Neural progenitor cell (in vitro differentiated cells): ENCODE measurements at regions not wholly inside any gene's neighbourhood (a gene's known extent, or its start where the extent isn't known, plus 50 kb on each side); places are given as distances from the start of the nearest gene placed in this dataset.

Experiments used
- DNase-seq: peaks from one replicate; pipeline ENCODE4 v3.0.0-alpha.2; 2016; ENCODE audit warnings: low spot score
- H2AFZ ChIP-seq: fragments of 200-600 bp; sonication (generic); replicated peaks from 2 replicates; pipeline ENCODE4 v1.6.1; 2016; ENCODE audit warnings: antibody characterized with exemption
- H3F3A ChIP-seq: fragments of 200-600 bp; sonication (generic); 2 replicates; pipeline ENCODE4 v1.6.1; 2016; ENCODE audit warnings: antibody characterized with exemption, low read depth
- H3K27ac ChIP-seq: fragments of 200-600 bp; sonication (generic); 2 replicates; pipeline ENCODE4 v1.5.1; 2016; ENCODE audit warnings: mild to moderate bottlenecking
- H3K27me3 ChIP-seq: fragments of 200-600 bp; sonication (generic); 2 replicates; pipeline ENCODE4 v1.6.1; 2016; ENCODE audit warnings: mild to moderate bottlenecking, moderate library complexity
- H3K36me3 ChIP-seq: fragments of 200-600 bp; sonication (generic); 2 replicates; pipeline ENCODE4 v1.5.1; 2016
- H3K4me1 ChIP-seq: fragments of 200-600 bp; sonication (generic); 2 replicates; pipeline ENCODE4 v1.6.1; 2016; ENCODE audit warnings: mixed run types
- H3K4me2 ChIP-seq: fragments of 200-600 bp; sonication (generic); 2 replicates; pipeline ENCODE4 v1.6.1; 2016
- H3K4me3 ChIP-seq: fragments of 200-600 bp; sonication (generic); 2 replicates; pipeline ENCODE4 v1.5.1; 2016
- H3K79me2 ChIP-seq: fragments of 200-600 bp; sonication (generic); 2 replicates; pipeline ENCODE4 v1.6.1; 2016; ENCODE audit warnings: low read depth
- H3K9ac ChIP-seq: fragments of 200-600 bp; sonication (generic); 2 replicates; pipeline ENCODE4 v1.6.1; 2016
- H3K9me3 ChIP-seq: fragments of 200-600 bp; sonication (generic); 2 replicates; pipeline ENCODE4 v1.5.1; 2016; ENCODE audit warnings: low read depth
- H4K20me1 ChIP-seq: fragments of 200-600 bp; sonication (generic); 2 replicates; pipeline ENCODE4 v1.6.1; 2016; ENCODE audit warnings: low read depth
- H3K27ac Mint-ChIP-seq: 3 replicates; pipeline ENCODE4 v1.8.0; 2021; ENCODE audit warnings: mixed read lengths
- H3K27me3 Mint-ChIP-seq: 2 replicates; pipeline ENCODE4 v1.8.0; 2022; ENCODE audit warnings: low read depth, mild to moderate bottlenecking, inconsistent platforms, moderate library complexity, mixed read lengths; ENCODE audit not compliant: insufficient read depth
- H3K36me3 Mint-ChIP-seq: 3 replicates; pipeline ENCODE4 v1.8.0; 2021; ENCODE audit warnings: mixed read lengths
- H3K4me1 Mint-ChIP-seq: 3 replicates; pipeline ENCODE4 v1.8.0; 2021; ENCODE audit warnings: mixed read lengths
- H3K4me3 Mint-ChIP-seq: 3 replicates; pipeline ENCODE4 v1.8.0; 2021; ENCODE audit warnings: mild to moderate bottlenecking, moderate library complexity, mixed read lengths
- H3K9me3 Mint-ChIP-seq: 3 replicates; pipeline ENCODE4 v1.8.0; 2020; ENCODE audit warnings: mixed read lengths
- EZH2 ChIP-seq: fragments of 200-600 bp; sonication (generic); IDR thresholded peaks from 2 replicates; pipeline ENCODE4 v1.6.1; 2017; ENCODE audit warnings: antibody characterized with exemption, mild to moderate bottlenecking, moderate library complexity
- EZH2phosphoT487 ChIP-seq: fragments of 200-600 bp; sonication (generic); IDR thresholded peaks from 2 replicates; pipeline ENCODE4 v1.6.1; 2017; ENCODE audit warnings: antibody characterized with exemption
- TF ChIP-seq, protein P1 (sequence below): fragments of 200-600 bp; sonication (generic); IDR thresholded peaks from 2 replicates; pipeline ENCODE4 v1.5.1; 2017; ENCODE audit warnings: antibody characterized with exemption, mild to moderate bottlenecking

- TF ChIP-seq, protein P1, sequence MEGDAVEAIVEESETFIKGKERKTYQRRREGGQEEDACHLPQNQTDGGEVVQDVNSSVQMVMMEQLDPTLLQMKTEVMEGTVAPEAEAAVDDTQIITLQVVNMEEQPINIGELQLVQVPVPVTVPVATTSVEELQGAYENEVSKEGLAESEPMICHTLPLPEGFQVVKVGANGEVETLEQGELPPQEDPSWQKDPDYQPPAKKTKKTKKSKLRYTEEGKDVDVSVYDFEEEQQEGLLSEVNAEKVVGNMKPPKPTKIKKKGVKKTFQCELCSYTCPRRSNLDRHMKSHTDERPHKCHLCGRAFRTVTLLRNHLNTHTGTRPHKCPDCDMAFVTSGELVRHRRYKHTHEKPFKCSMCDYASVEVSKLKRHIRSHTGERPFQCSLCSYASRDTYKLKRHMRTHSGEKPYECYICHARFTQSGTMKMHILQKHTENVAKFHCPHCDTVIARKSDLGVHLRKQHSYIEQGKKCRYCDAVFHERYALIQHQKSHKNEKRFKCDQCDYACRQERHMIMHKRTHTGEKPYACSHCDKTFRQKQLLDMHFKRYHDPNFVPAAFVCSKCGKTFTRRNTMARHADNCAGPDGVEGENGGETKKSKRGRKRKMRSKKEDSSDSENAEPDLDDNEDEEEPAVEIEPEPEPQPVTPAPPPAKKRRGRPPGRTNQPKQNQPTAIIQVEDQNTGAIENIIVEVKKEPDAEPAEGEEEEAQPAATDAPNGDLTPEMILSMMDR, result no peak
- TF ChIP-seq EZH2phosphoT487 (no peak), EZH2 (no peak)
- no peak overlapping the region for H3K27ac Mint-ChIP-seq
- no peaks in the 10 kb centered on the region for H3K27me3 Mint-ChIP-seq
Observed at GRCh38 chr4:104751468-104751867, 256.8 kb upstream of the CXXC4 start.

GRCh38 chr4:104752337-104752736, 257.6 kb upstream of the CXXC4 start:
- Histone ChIP-seq H3K79me2 (no peaks in the 10 kb centered on the region), H3K9ac (no peak overlapping the region), H3K4me2 (no peak overlapping the region), H4K20me1 (no peaks in the 10 kb centered on the region), H3K4me3 (no peak overlapping the region), H3K36me3 (no peaks in the 10 kb centered on the region), H3K27me3 (no peaks in the 10 kb centered on the region), H3F3A (no peaks in the 10 kb centered on the region), H2AFZ (no peak overlapping the region), H3K27ac (no peak overlapping the region), H3K4me1 (peaks cover 8% of the 10 kb centered on the region), H3K9me3 (no peaks in the 10 kb centered on the region)
- H3K4me3 Mint-ChIP-seq, result no peak overlapping the region
- H3K4me1 Mint-ChIP-seq, result peaks cover 7% of the 10 kb centered on the region
- TF ChIP-seq, protein P1, result no peak
- TF ChIP-seq EZH2phosphoT487 (no peak), EZH2 (no peak)
- no peaks in the 10 kb centered on the region for H3K27me3 Mint-ChIP-seq
- no peak overlapping the region for H3K27ac Mint-ChIP-seq
- no peaks in the 10 kb centered on the region for H3K36me3 Mint-ChIP-seq
- no peaks in the 10 kb centered on the region for H3K9me3 Mint-ChIP-seq
- no peak for DNase-seq

More at GRCh38 chr4:104751468-104751867, 256.8 kb upstream of the CXXC4 start:
- Histone ChIP-seq H4K20me1 (no peaks in the 10 kb centered on the region), H3K4me2 (no peak overlapping the region), H3F3A (no peaks in the 10 kb centered on the region), H3K36me3 (no peaks in the 10 kb centered on the region), H3K79me2 (no peaks in the 10 kb centered on the region), H3K9me3 (no peaks in the 10 kb centered on the region), H3K9ac (no peak overlapping the region), H3K27ac (no peak overlapping the region), H3K4me3 (no peak overlapping the region), H3K4me1 (peaks cover 8% of the 10 kb centered on the region), H2AFZ (no peak overlapping the region), H3K27me3 (no peaks in the 10 kb centered on the region)
- peaks cover 7% of the 10 kb centered on the region for H3K4me1 Mint-ChIP-seq
- DNase-seq, result peak; percentile 47
- no peak overlapping the region for H3K4me3 Mint-ChIP-seq
- H3K36me3 Mint-ChIP-seq, result no peaks in the 10 kb centered on the region
- H3K9me3 Mint-ChIP-seq, result no peaks in the 10 kb centered on the region

DNA sequence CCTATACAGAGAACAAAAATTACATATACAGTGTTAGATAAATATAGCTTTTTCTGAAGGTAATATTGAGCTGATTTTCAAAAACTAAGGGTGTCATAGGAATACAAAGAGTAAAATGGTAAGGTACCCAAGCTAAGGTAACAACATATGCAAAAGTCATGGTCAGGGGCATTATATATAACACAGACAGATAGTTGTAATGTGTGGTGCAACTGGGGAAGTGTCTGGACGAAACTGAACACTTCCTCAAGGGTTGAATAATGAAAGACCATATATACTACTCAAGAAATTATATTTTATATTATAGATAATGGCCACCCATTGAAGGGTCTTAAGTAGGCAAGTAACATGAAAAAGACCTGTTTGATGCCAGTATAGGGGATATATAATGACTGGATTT, 262.1 kb upstream of the CXXC4 start:
- no peaks in the 10 kb centered on the region for H3K27me3 Mint-ChIP-seq
- Histone ChIP-seq H3K79me2 (no peaks in the 10 kb centered on the region), H3F3A (no peaks in the 10 kb centered on the region)

More for the DNA sequence above, 262.1 kb upstream of the CXXC4 start:
- H3K27ac Mint-ChIP-seq, result no peak overlapping the region
- no peaks in the 10 kb centered on the region for H3K36me3 ChIP-seq
- H3K9ac ChIP-seq, result no peak overlapping the region
- H3K4me3 ChIP-seq, result no peak overlapping the region
- H3K4me1 Mint-ChIP-seq, result peaks cover 4% of the 10 kb centered on the region
- no peaks in the 10 kb centered on the region for H3K36me3 Mint-ChIP-seq
- H3K4me1 ChIP-seq, result peaks cover 1% of the 10 kb centered on the region
- no peaks in the 10 kb centered on the region for H3K27me3 ChIP-seq
- no peaks in the 10 kb centered on the region for H3K9me3 Mint-ChIP-seq
- DNase-seq, result no peak
- no peak overlapping the region for H3K27ac ChIP-seq
- no peaks in the 10 kb centered on the region for H4K20me1 ChIP-seq
- H3K9me3 ChIP-seq, result no peaks in the 10 kb centered on the region
- H3K4me3 Mint-ChIP-seq, result no peak overlapping the region
- H3K4me2 ChIP-seq, result no peak overlapping the region
- TF ChIP-seq EZH2, result no peak
- no peak for TF ChIP-seq EZH2phosphoT487
- TF ChIP-seq, protein P1, result no peak
- H2AFZ ChIP-seq, result no peak overlapping the region
